Nephron progenitor cell (in vitro differentiated cells): ENCODE measurements at regions not wholly inside any gene's neighbourhood (a gene's known extent, or its start where the extent isn't known, plus 50 kb on each side); places are given as distances from the start of the nearest gene placed in this dataset.

Experiments
- DNase-seq: peaks from one replicate; pipeline ENCODE4 v3.0.0; 2021
- H3K27ac Mint-ChIP-seq: 2 replicates; pipeline ENCODE4 v1.8.0; 2021; ENCODE audit warnings: mild to moderate bottlenecking, moderate library complexity, mixed read lengths
- H3K27me3 Mint-ChIP-seq: 2 replicates; pipeline ENCODE4 v1.8.0; 2021; ENCODE audit warnings: mild to moderate bottlenecking, low read depth, mixed read lengths; ENCODE audit not compliant: poor library complexity
- H3K36me3 Mint-ChIP-seq: 2 replicates; pipeline ENCODE4 v1.8.0; 2021; ENCODE audit warnings: low read depth, mixed read lengths
- H3K4me1 Mint-ChIP-seq: 2 replicates; pipeline ENCODE4 v1.8.0; 2021; ENCODE audit warnings: mixed read lengths
- H3K4me3 Mint-ChIP-seq: 2 replicates; pipeline ENCODE4 v1.8.0; 2021; ENCODE audit warnings: mild to moderate bottlenecking, moderate library complexity, mixed read lengths
- H3K9me3 Mint-ChIP-seq: 2 replicates; pipeline ENCODE4 v1.8.0; 2021; ENCODE audit warnings: mild to moderate bottlenecking, moderate library complexity, mixed read lengths
- TF ChIP-seq, protein P1 (sequence below): fragments of 200-600 bp; sonication (generic); IDR thresholded peaks from 2 replicates; pipeline ENCODE4 v1.5.0; 2021; ENCODE audit warnings: antibody characterized with exemption

DNA sequence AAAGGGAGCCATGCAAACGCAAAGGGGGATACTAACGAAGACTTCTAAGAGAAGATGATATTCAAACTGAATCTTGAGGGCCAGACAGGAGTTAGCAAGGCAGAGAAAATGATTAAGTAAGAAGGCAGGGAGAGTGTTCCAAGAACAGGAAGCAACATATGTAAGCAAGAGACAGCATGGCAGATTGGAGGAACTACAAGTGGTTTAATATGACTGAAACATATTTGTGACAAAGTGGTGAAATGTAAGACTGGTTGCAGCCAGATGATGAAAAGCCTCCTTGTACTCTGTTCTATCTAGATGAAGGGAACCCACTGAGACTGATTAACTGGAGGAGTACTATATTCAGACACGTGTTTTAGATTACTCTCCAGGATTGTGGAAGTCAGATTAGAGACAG, 116.6 kb upstream of the DIAPH2 start:
- Mint-ChIP-seq H3K9me3 (no peaks in the 10 kb centered on the region), H3K27ac (no peak overlapping the region), H3K4me3 (no peak overlapping the region), H3K4me1 (no peaks in the 10 kb centered on the region), H3K27me3 (no peaks in the 10 kb centered on the region), H3K36me3 (no peaks in the 10 kb centered on the region)
- no peak for DNase-seq
- TF ChIP-seq, protein P1, sequence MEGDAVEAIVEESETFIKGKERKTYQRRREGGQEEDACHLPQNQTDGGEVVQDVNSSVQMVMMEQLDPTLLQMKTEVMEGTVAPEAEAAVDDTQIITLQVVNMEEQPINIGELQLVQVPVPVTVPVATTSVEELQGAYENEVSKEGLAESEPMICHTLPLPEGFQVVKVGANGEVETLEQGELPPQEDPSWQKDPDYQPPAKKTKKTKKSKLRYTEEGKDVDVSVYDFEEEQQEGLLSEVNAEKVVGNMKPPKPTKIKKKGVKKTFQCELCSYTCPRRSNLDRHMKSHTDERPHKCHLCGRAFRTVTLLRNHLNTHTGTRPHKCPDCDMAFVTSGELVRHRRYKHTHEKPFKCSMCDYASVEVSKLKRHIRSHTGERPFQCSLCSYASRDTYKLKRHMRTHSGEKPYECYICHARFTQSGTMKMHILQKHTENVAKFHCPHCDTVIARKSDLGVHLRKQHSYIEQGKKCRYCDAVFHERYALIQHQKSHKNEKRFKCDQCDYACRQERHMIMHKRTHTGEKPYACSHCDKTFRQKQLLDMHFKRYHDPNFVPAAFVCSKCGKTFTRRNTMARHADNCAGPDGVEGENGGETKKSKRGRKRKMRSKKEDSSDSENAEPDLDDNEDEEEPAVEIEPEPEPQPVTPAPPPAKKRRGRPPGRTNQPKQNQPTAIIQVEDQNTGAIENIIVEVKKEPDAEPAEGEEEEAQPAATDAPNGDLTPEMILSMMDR: no peak

DNA sequence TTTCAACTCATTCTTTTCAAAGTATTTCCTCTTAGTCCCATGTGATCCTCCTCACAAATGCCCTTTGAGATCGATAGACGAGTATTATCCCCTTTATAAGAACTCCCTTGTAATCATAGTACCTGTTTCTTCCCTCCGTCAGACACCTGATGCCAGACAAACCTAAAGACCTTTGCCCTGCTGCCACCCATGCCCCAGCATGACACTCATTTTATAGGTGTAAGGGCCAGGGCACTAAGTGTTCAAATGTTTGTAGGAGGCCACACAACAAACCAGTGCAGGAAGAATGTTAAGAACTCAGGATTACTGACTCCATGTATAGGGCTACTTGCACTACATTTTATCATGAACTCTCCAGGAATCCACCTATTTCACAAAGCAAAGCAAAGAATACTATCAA, 115.6 kb upstream of the DIAPH2 start:
- Mint-ChIP-seq H3K27ac (no peak overlapping the region), H3K27me3 (no peaks in the 10 kb centered on the region), H3K4me3 (no peak overlapping the region), H3K4me1 (no peaks in the 10 kb centered on the region), H3K36me3 (no peaks in the 10 kb centered on the region), H3K9me3 (no peaks in the 10 kb centered on the region)
- TF ChIP-seq, protein P1: no peak
- no peak for DNase-seq

DNA sequence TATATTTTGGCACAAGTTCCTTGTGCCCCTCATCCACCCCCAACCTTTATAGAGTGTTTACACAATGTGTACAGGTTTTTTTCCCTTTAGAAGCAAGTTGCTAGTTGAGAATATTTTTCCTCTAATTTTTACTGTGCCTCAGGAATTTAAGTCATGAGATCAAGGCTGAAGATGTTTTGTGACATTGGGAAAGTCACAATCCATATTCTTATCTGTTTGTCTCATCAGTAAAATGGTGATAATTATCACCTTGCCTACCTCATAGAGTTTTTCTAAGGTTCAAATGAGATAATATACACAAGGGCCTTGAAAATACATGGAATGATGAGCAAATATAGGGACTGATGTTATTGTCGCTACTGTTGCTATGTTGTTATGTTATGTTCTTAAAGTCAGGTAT, 109.6 kb upstream of the DIAPH2 start:
- H3K4me1 Mint-ChIP-seq: no peaks in the 10 kb centered on the region
- no peak for DNase-seq
- no peaks in the 10 kb centered on the region for H3K9me3 Mint-ChIP-seq
- no peaks in the 10 kb centered on the region for H3K27me3 Mint-ChIP-seq
- no peaks in the 10 kb centered on the region for H3K36me3 Mint-ChIP-seq
- no peak overlapping the region for H3K4me3 Mint-ChIP-seq
- no peak overlapping the region for H3K27ac Mint-ChIP-seq
- TF ChIP-seq, protein P1: no peak

DNA sequence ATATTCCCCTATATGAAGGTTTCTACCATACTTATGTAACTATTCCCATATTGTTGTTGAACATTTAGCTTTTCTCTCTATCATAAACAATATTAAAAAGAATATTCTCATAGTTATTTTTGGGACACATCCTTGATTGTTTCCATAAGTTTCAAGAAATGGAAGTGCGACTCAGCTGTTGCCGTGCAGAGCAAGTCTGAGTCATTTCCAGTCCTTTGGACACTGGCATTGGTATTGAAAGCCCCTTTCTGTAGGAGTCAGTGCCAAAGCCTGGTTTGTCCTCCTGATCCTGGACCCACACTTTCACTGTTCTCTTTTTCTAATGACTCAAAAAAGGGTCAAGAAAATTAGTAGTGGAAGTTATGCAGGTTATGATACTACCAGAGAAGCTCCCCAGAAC, 108.3 kb upstream of the DIAPH2 start:
- H3K27me3 Mint-ChIP-seq: peaks cover 3% of the 10 kb centered on the region
- DNase-seq: no peak
- H3K27ac Mint-ChIP-seq: no peak overlapping the region
- TF ChIP-seq, protein P1: no peak
- no peaks in the 10 kb centered on the region for H3K36me3 Mint-ChIP-seq
- no peaks in the 10 kb centered on the region for H3K4me1 Mint-ChIP-seq
- no peaks in the 10 kb centered on the region for H3K9me3 Mint-ChIP-seq
- H3K4me3 Mint-ChIP-seq: no peak overlapping the region

DNA sequence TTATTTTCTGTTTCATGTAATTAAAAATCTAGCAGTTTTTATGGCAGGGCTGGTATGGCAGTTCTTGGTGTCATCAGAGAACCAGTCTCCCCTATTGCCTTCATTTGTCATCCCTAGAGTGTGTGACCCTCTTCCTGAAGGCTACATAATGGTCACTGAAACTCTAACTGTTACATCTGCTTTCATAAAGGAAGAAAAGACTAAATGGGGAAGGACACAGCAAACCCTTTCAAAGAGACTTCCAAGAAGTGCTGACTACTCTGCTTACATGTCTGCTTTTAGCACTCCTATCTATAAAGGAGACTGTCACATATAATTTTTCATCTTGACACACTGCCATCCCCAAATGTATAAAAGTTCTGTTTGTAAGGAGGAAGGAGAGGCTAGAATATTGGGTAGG, 105.9 kb upstream of the DIAPH2 start:
- DNase-seq: no peak
- TF ChIP-seq, protein P1: no peak

DNA sequence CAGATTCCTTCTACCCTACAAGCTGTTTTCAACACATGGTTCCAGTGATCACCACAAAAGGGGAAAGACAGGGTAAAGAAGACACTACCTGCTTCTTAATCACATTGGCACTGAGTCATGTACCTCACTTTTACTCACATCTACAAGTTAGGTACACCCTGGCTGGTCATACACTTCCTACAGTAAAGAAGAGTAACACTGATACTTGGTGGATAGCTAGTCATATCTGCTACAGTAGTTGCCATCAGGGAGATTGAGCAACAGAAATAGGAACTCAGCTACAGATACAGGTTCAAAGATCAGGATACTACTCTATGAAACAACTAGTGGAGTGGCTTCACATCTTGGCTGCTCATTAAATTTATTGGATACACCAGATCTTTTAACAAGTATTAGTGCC, 105.4 kb upstream of the DIAPH2 start:
- TF ChIP-seq, protein P1: no peak
- no peak overlapping the region for H3K4me3 Mint-ChIP-seq
- peaks cover 3% of the 10 kb centered on the region for H3K27me3 Mint-ChIP-seq
- no peaks in the 10 kb centered on the region for H3K9me3 Mint-ChIP-seq
- no peaks in the 10 kb centered on the region for H3K36me3 Mint-ChIP-seq
- no peak overlapping the region for H3K27ac Mint-ChIP-seq
- no peaks in the 10 kb centered on the region for H3K4me1 Mint-ChIP-seq
- no peak for DNase-seq

More for the DNA sequence above, 105.9 kb upstream of the DIAPH2 start:
- Mint-ChIP-seq H3K9me3 (no peaks in the 10 kb centered on the region), H3K27ac (no peak overlapping the region), H3K4me1 (no peaks in the 10 kb centered on the region), H3K4me3 (no peak overlapping the region), H3K27me3 (peaks cover 3% of the 10 kb centered on the region), H3K36me3 (no peaks in the 10 kb centered on the region)
